Neural cell (in vitro differentiated cells): ENCODE measurements at regions not wholly inside any gene's neighbourhood (a gene's known extent, or its start where the extent isn't known, plus 50 kb on each side); places are given as distances from the start of the nearest gene placed in this dataset.

ENCODE experiments used
- H2AFZ ChIP-seq: fragments of 200-600, 300-800 bp; sonication (generic), shearing (Covaris generic); 2 replicates; pipeline ENCODE4 v1.6.0; 2014; ENCODE audit warnings: low read depth, mild to moderate bottlenecking, antibody characterized with exemption, low read length, moderate library complexity
- H3F3A ChIP-seq: fragments of 200-600 bp; shearing (Covaris generic); 2 replicates; pipeline ENCODE4 v1.6.1; 2016; ENCODE audit warnings: mild to moderate bottlenecking, moderate library complexity, mixed read lengths, antibody characterized with exemption, low read length; ENCODE audit not compliant: insufficient read depth, poor library complexity, severe bottlenecking
- H3K27ac ChIP-seq: fragments of 200-600, 300-800 bp; sonication (generic), shearing (Covaris generic); 2 replicates; pipeline ENCODE4 v1.5.1; 2014; ENCODE audit warnings: mild to moderate bottlenecking, low read length, moderate library complexity
- H3K27me3 ChIP-seq: fragments of 300-800, 200-600 bp; sonication (generic), shearing (Covaris generic); 2 replicates; pipeline ENCODE4 v1.6.0; 2014; ENCODE audit warnings: mild to moderate bottlenecking, low read depth, low read length, moderate library complexity; ENCODE audit not compliant: insufficient read depth
- H3K36me3 ChIP-seq: fragments of 300-800, 200-600 bp; sonication (generic), shearing (Covaris generic); 2 replicates; pipeline ENCODE4 v1.5.1; 2014; ENCODE audit warnings: mild to moderate bottlenecking, antibody characterized with exemption, low read length, moderate library complexity; ENCODE audit not compliant: insufficient read depth
- H3K4me2 ChIP-seq: fragments of 300-800, 200-600 bp; sonication (generic), shearing (Covaris generic); 2 replicates; pipeline ENCODE4 v1.6.0; 2014; ENCODE audit warnings: mild to moderate bottlenecking, low read length
- H3K4me3 ChIP-seq: fragments of 300-800, 200-600 bp; sonication (generic), shearing (Covaris generic); 2 replicates; pipeline ENCODE4 v1.5.1; 2014; ENCODE audit warnings: mild to moderate bottlenecking, low read length, moderate library complexity
- H3K79me2 ChIP-seq: fragments of 200-600 bp; shearing (Covaris generic); replicated peaks from 2 replicates; pipeline ENCODE4 v1.6.0; 2014; ENCODE audit warnings: mild to moderate bottlenecking, low read length, moderate library complexity; ENCODE audit not compliant: insufficient read depth
- H3K9ac ChIP-seq: fragments of 300-800, 200-600 bp; sonication (generic), shearing (Covaris generic); 2 replicates; pipeline ENCODE4 v1.6.1; 2016; ENCODE audit warnings: mild to moderate bottlenecking, low read length, mixed read lengths
- H3K9me2 ChIP-seq: fragments of 200-600 bp; shearing (Covaris generic); 2 replicates; pipeline ENCODE4 v1.6.1; 2016; ENCODE audit warnings: mild to moderate bottlenecking, low read length, mixed read lengths; ENCODE audit not compliant: insufficient read depth
- H3K9me3 ChIP-seq: fragments of 200-600, 300-800 bp; sonication (generic), shearing (Covaris generic); 2 replicates; pipeline ENCODE4 v1.6.1; 2016; ENCODE audit warnings: mild to moderate bottlenecking, mixed run types, low read length, moderate library complexity, mixed read lengths
- H4K20me1 ChIP-seq: fragments of 200-600 bp; shearing (Covaris generic); 2 replicates; pipeline ENCODE4 v1.6.1; 2016; ENCODE audit warnings: mild to moderate bottlenecking, mixed run types; ENCODE audit not compliant: insufficient read depth
- CTCF ChIP-seq: fragments of 450-650 bp; IDR thresholded peaks from 2 replicates; pipeline ENCODE4 v1.5.1; 2014; ENCODE audit warnings: antibody characterized with exemption, mild to moderate bottlenecking, moderate library complexity; ENCODE audit not compliant: poor library complexity, severe bottlenecking
- EP300 ChIP-seq: fragments of 450-650 bp; conservative IDR thresholded peaks from 2 replicates; pipeline ENCODE4 v1.6.1; 2014; ENCODE audit warnings: antibody characterized with exemption, mild to moderate bottlenecking, moderate library complexity; ENCODE audit not compliant: poor library complexity, severe bottlenecking
- EZH2 ChIP-seq: fragments of 200-600, 300-800 bp; shearing (Covaris generic), sonication (generic); IDR thresholded peaks from 2 replicates; pipeline ENCODE4 v1.6.1; 2014; ENCODE audit warnings: antibody characterized with exemption, low read length, borderline replicate concordance, mild to moderate bottlenecking; ENCODE audit not compliant: insufficient read depth, poor library complexity, severe bottlenecking
- MXI1 ChIP-seq: fragments of 450-650 bp; conservative IDR thresholded peaks from 2 replicates; pipeline ENCODE4 v1.6.1; 2014; ENCODE audit warnings: antibody characterized with exemption, mild to moderate bottlenecking; ENCODE audit not compliant: poor library complexity, severe bottlenecking
- POLR2AphosphoS5 ChIP-seq: IDR thresholded peaks from 2 replicates; pipeline ENCODE4 v1.6.1; 2012
- RAD21 ChIP-seq: fragments of 450-650 bp; conservative IDR thresholded peaks from 2 replicates; pipeline ENCODE4 v1.6.1; 2014; ENCODE audit warnings: antibody characterized with exemption, mild to moderate bottlenecking, moderate library complexity
- REST ChIP-seq: IDR thresholded peaks from 2 replicates; pipeline ENCODE4 v1.6.1; 2012; ENCODE audit warnings: borderline replicate concordance
- SMC3 ChIP-seq: fragments of 450-650 bp; conservative IDR thresholded peaks from 2 replicates; pipeline ENCODE4 v1.6.1; 2014; ENCODE audit warnings: antibody characterized with exemption, mild to moderate bottlenecking, moderate library complexity; ENCODE audit not compliant: poor library complexity
- TAF1 ChIP-seq: IDR thresholded peaks from 2 replicates; pipeline ENCODE4 v1.6.1; 2012; ENCODE audit warnings: low read depth

GRCh38 chr12:116469344-116469743 lies 89.8 kb upstream of the MAP1LC3B2 start (continued):
- TF ChIP-seq RAD21 = no peak

GRCh38 chr12:116471544-116471943 lies 87.6 kb upstream of the MAP1LC3B2 start:
- no peak overlapping the region for H3K27ac ChIP-seq
- TF ChIP-seq CTCF (no peak), POLR2AphosphoS5 (no peak), REST (no peak), MXI1 (no peak), TAF1 (no peak), RAD21 (no peak), SMC3 (no peak), EP300 (no peak), EZH2 (no peak)
- H3K27me3 ChIP-seq = no peaks in the 10 kb centered on the region
- no peak overlapping the region for H3K4me2 ChIP-seq
- no peaks in the 10 kb centered on the region for H3K9me3 ChIP-seq
- H4K20me1 ChIP-seq = no peaks in the 10 kb centered on the region
- H3K9ac ChIP-seq = no peak overlapping the region
- no peak overlapping the region for H2AFZ ChIP-seq
- H3K4me3 ChIP-seq = no peak overlapping the region
- H3K36me3 ChIP-seq = no peaks in the 10 kb centered on the region
- no peaks in the 10 kb centered on the region for H3F3A ChIP-seq
- no peaks in the 10 kb centered on the region for H3K79me2 ChIP-seq
- H3K9me2 ChIP-seq = no peaks in the 10 kb centered on the region

- Histone ChIP-seq H3K4me3 (no peak overlapping the region), H3K9me3 (no peaks in the 10 kb centered on the region), H3K9ac (no peak overlapping the region), H3K27me3 (no peaks in the 10 kb centered on the region), H3K9me2 (no peaks in the 10 kb centered on the region), H4K20me1 (no peaks in the 10 kb centered on the region), H3K4me2 (no peak overlapping the region), H3K27ac (no peak overlapping the region), H3K79me2 (no peaks in the 10 kb centered on the region), H2AFZ (no peak overlapping the region), H3K36me3 (no peaks in the 10 kb centered on the region), H3F3A (no peaks in the 10 kb centered on the region)
- TF ChIP-seq POLR2AphosphoS5 (no peak), SMC3 (no peak), TAF1 (no peak)
Measured at GRCh38 chr12:116472193-116472592, 87.0 kb upstream of the MAP1LC3B2 start.
